BE2C (cell line): ENCODE measurements at regions not wholly inside any gene's neighbourhood (a gene's known extent, or its start where the extent isn't known, plus 50 kb on each side); places are given as distances from the start of the nearest gene placed in this dataset.

Experiments
- DNase-seq: peaks from one replicate; pipeline ENCODE4 v3.0.0-alpha.2; 2020
- H3K27me3 ChIP-seq: fragments of 250-450 bp; sonication (Bioruptor Pico); 2 replicates; pipeline ENCODE4 v1.5.1; 2020; ENCODE audit warnings: mild to moderate bottlenecking
- H3K36me3 ChIP-seq: fragments of 250-450 bp; sonication (Bioruptor Pico); 2 replicates; pipeline ENCODE4 v1.5.1; 2020; ENCODE audit warnings: mild to moderate bottlenecking
- H3K4me1 ChIP-seq: fragments of 250-450 bp; sonication (Bioruptor Pico); 2 replicates; pipeline ENCODE4 v1.5.1; 2020
- H3K4me3 ChIP-seq: 2 replicates; pipeline ENCODE4 v1.5.1; 2011; ENCODE audit warnings: low read depth, low read length
- H3K9me3 ChIP-seq: fragments of 250-450 bp; sonication (Bioruptor Pico); 2 replicates; pipeline ENCODE4 v1.5.1; 2020
- TF ChIP-seq, protein P1 (sequence below): IDR thresholded peaks from 2 replicates; pipeline ENCODE4 v1.5.1; 2012; ENCODE audit warnings: mild to moderate bottlenecking, low read depth, low read length

GRCh38 chr9:11144746-11145145, 531.9 kb upstream of the PTPRD start:
- no peaks in the 10 kb centered on the region for H3K36me3 ChIP-seq
- no peak overlapping the region for H3K4me3 ChIP-seq
- no peaks in the 10 kb centered on the region; the same call in 1 of the 2 replicates for H3K9me3 ChIP-seq
- H3K4me1 ChIP-seq = no peaks in the 10 kb centered on the region
- TF ChIP-seq, protein P1, sequence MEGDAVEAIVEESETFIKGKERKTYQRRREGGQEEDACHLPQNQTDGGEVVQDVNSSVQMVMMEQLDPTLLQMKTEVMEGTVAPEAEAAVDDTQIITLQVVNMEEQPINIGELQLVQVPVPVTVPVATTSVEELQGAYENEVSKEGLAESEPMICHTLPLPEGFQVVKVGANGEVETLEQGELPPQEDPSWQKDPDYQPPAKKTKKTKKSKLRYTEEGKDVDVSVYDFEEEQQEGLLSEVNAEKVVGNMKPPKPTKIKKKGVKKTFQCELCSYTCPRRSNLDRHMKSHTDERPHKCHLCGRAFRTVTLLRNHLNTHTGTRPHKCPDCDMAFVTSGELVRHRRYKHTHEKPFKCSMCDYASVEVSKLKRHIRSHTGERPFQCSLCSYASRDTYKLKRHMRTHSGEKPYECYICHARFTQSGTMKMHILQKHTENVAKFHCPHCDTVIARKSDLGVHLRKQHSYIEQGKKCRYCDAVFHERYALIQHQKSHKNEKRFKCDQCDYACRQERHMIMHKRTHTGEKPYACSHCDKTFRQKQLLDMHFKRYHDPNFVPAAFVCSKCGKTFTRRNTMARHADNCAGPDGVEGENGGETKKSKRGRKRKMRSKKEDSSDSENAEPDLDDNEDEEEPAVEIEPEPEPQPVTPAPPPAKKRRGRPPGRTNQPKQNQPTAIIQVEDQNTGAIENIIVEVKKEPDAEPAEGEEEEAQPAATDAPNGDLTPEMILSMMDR = no peak
- DNase-seq = no peak
- no peaks in the 10 kb centered on the region for H3K27me3 ChIP-seq

DNA sequence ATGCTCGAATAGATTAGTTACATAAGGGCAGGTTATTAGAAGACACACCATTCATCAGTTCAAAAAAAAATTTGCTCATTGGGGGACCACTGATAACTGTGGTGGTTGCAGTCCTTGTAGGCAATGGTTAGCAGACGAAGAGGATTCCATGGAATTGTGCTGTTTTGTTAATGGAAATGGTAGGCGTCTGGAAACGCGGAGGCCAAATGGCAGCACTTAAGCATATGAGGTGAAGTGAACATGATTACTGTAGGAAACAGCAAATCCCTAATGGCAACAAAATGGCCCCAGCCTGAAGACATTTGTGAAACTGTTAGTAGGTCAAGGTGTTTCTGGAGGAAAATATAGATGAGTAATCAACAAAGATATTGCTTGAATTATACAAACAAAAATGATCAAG, 535.4 kb upstream of the PTPRD start:
- no peak for DNase-seq
- no peaks in the 10 kb centered on the region; the same call in 1 of the 2 replicates for H3K9me3 ChIP-seq
- no peaks in the 10 kb centered on the region for H3K27me3 ChIP-seq
- H3K4me3 ChIP-seq = no peak overlapping the region
- no peaks in the 10 kb centered on the region for H3K36me3 ChIP-seq
- TF ChIP-seq, protein P1 = no peak
- H3K4me1 ChIP-seq = no peaks in the 10 kb centered on the region

DNA sequence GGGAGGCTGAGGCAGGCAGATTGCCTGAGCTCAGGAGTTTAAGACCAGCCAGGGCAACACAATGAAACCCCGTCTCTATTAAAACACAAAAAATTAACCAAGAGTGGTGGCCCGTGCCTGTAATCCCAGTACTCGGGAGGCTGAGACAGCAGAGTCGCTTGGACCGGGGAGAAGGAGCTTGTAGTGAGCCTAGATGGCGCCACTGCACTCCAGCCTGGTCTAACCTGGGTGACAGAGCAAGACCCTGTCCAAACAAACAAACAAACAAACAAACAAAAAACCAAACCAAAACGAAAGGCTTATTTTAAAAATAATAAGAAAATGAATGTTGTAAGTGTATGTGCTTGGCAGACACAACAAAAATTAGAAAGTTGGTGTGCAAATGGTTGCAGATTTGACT, 536.3 kb upstream of the PTPRD start:
- no peak overlapping the region for H3K4me3 ChIP-seq
- TF ChIP-seq, protein P1 = 0 out of 2 replicates have a peak, but pooled peaks have one; percentile 2
- no peak for DNase-seq
- H3K27me3 ChIP-seq = no peaks in the 10 kb centered on the region
- no peaks in the 10 kb centered on the region for H3K4me1 ChIP-seq
- H3K36me3 ChIP-seq = no peaks in the 10 kb centered on the region
- H3K9me3 ChIP-seq = no peaks in the 10 kb centered on the region; the same call in 1 of the 2 replicates

DNA sequence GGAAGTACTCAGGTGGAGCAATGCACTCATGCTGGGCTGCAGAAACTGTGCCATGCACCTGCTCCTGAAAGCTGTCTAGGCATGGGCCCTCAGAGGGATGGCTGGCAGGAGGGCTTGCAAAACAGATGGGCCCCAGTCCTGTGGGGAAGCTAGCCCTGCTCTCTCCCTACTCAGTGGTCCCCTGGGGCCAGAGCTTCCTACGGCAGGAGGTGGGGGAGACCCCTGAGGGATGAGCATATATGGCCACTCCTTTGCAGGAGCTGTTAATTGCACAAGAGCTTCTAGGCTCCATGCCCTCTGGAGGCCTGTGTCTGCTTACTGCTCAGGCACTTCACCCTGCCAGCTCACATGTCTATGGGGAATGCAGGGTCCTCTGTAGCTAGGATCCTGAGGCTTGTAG, 545.3 kb upstream of the PTPRD start:
- no peaks in the 10 kb centered on the region for H3K4me1 ChIP-seq
- TF ChIP-seq, protein P1 = no peak
- no peak for DNase-seq
- no peaks in the 10 kb centered on the region for H3K27me3 ChIP-seq
- no peaks in the 10 kb centered on the region for H3K36me3 ChIP-seq
- no peaks in the 10 kb centered on the region for H3K9me3 ChIP-seq
- H3K4me3 ChIP-seq = no peak overlapping the region

DNA sequence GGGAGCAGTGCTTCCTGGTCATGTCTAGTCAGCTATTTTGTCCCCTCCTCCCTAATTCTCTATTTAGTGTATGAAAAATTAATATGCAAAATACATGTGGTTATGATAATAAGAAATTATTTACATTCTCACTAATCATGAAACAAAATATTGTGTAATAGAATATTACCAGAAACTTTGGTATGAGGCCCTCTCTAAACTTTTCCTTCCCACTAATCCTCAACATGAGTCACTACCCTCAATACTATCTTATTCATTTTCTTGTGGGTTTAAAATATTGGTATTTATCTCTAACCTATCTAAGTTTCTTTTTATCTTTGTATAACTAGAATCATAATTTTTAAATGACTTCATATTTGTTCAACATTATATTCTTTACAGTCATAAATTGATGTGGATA, 545.9 kb upstream of the PTPRD start:
- Histone ChIP-seq H3K9me3 (no peaks in the 10 kb centered on the region), H3K4me1 (no peaks in the 10 kb centered on the region), H3K27me3 (no peaks in the 10 kb centered on the region), H3K36me3 (no peaks in the 10 kb centered on the region), H3K4me3 (no peak overlapping the region)
- DNase-seq = no peak
- TF ChIP-seq, protein P1 = no peak

GRCh38 chr9:11159318-11159862, 546.6 kb upstream of the PTPRD start:
- no peaks in the 10 kb centered on the region for H3K36me3 ChIP-seq
- H3K9me3 ChIP-seq = no peaks in the 10 kb centered on the region
- H3K4me3 ChIP-seq = no peak overlapping the region
- DNase-seq = no peak
- TF ChIP-seq, protein P1 = no peak
- H3K27me3 ChIP-seq = no peaks in the 10 kb centered on the region
- no peaks in the 10 kb centered on the region for H3K4me1 ChIP-seq
